GM12873 (cell line): ENCODE measurements at regions not wholly inside any gene's neighbourhood (a gene's known extent, or its start where the extent isn't known, plus 50 kb on each side); places are given as distances from the start of the nearest gene placed in this dataset.

Source experiments
- TF ChIP-seq, protein P1 (sequence below): IDR thresholded peaks from 2 replicates; pipeline ENCODE4 v1.5.1; 2012; ENCODE audit warnings: low read depth, mild to moderate bottlenecking, moderate library complexity, low read length, control low read depth; ENCODE audit not compliant: insufficient read depth; ENCODE audit errors: missing control alignments

DNA sequence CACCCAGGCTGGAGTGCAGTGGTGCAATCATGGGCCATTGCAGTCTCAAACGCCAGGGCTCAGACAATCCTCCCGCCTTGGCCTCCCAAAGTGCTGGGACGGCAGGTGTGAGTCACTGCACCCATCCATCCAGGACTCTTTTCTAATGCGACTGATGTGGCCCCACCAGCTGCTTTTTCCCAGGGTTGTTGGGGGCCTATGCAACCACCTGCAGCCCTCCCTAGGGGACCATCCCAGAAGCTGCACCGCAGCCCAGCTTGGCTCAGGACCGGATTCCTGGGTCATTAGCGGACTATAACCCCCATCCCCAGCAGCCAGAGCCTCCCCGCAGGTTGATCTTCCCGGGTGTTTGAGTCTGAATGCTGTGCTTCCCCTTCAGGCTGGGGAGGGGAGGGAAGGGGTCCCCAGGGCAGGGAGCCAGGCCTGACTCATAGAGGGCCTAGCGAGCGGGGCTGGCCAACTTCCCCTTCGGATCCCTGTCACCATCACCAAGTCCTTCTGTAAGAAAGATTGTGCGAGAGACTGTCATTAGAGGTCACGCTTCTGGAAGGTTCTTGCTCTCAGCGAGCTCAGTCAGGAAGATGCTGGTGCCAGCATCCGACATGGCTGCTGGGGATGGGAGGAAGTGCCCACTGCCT is 108.7 kb upstream of the ACTRT2 start:
- TF ChIP-seq, protein P1, sequence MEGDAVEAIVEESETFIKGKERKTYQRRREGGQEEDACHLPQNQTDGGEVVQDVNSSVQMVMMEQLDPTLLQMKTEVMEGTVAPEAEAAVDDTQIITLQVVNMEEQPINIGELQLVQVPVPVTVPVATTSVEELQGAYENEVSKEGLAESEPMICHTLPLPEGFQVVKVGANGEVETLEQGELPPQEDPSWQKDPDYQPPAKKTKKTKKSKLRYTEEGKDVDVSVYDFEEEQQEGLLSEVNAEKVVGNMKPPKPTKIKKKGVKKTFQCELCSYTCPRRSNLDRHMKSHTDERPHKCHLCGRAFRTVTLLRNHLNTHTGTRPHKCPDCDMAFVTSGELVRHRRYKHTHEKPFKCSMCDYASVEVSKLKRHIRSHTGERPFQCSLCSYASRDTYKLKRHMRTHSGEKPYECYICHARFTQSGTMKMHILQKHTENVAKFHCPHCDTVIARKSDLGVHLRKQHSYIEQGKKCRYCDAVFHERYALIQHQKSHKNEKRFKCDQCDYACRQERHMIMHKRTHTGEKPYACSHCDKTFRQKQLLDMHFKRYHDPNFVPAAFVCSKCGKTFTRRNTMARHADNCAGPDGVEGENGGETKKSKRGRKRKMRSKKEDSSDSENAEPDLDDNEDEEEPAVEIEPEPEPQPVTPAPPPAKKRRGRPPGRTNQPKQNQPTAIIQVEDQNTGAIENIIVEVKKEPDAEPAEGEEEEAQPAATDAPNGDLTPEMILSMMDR: no peak

DNA sequence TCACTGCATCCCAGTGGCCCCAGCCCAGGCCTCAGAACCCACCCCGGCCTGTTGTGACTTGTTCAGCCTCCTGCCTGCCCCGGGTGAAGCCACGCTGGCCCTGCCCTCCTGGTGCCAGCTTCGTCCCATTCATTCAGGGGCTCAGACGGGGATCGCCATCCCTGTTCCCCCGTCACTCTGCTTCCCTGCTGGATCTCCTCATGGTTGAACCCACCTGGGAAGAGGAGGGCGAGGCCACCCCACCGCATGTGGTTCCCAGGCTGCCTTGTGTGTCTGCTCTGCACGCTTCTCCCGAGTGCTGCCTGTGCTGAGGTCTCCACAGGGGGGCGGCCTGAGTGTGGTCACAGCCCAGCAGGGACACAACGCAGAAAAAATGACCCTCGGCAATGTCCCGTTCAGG is 108.2 kb upstream of the ACTRT2 start:
- TF ChIP-seq, protein P1: no peak

DNA sequence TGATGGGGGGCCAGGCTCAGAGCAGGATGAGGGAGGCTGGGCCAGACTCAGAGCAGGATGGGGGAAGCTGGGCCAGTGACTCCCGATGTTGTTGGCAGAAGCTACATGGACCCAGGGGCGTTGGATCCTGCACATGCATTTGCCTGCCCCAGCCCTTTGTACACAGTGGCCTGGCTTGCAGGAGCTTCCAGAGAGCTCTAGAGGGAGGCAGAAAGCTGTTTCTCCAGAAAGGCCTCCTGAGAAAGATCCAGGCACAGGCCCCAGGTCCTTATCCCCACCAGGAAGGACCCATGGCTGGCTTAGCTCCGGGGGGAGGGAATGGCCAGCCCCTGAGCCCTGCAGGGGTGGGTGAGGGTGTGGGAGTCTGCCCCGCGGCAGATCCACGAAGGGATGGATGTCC is 106.6 kb upstream of the ACTRT2 start:
- TF ChIP-seq, protein P1: no peak

DNA sequence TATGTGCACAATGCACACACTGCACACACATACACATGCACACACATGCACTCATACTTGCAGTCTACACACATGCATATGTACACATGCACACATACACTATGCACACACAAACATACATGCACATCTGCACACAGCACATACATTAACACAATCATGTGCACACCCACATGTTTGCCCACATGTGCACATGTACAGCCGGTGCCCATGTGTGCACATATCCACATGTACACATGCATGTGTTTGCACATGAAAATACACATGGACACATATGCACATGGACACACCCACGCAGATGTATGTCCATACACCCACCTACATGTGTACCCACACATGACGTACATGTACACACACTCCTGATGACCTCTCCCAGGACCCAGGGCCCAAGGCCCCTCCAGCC is 105.1 kb upstream of the ACTRT2 start:
- TF ChIP-seq, protein P1: no peak

DNA sequence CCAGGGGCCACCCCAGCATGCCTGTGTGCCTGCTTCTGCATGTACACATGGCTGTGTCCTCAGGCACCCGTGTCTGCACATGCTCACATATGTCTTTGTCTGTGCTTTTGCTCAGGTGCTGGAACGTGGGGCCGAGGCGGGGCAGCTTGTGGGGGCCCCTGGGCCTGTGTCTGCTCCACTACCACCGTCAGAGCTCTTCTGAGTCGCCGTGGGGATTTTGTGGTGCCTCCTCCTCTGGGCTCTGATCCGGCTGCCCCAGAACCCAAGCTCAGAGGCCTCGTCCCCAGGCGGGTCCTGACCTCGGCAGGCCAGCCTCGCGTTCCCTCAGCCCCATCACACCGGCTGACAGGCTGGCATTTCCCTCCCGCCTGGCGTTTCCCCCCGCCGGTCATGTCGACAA is 104.6 kb upstream of the ACTRT2 start:
- TF ChIP-seq, protein P1: no peak

DNA sequence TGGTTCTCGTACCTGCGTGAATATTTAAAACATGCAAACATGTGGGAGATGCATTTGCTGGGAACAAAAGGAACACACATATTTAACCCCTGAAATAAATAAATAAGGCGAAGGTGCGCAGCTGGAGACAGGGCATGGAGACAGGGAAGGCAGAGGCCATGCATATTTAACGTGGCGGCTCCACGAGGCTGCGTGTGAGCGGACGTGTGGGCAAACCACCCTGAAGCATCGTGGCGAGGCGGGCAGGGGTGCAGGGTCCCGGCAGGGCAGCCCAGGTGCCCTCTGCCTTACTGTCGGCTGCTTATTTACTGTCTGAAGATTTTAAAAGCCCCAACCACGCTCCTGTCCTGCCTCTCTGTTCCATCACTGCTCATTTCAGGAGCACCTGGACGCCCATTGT is 104.0 kb upstream of the ACTRT2 start:
- TF ChIP-seq, protein P1: no peak

DNA sequence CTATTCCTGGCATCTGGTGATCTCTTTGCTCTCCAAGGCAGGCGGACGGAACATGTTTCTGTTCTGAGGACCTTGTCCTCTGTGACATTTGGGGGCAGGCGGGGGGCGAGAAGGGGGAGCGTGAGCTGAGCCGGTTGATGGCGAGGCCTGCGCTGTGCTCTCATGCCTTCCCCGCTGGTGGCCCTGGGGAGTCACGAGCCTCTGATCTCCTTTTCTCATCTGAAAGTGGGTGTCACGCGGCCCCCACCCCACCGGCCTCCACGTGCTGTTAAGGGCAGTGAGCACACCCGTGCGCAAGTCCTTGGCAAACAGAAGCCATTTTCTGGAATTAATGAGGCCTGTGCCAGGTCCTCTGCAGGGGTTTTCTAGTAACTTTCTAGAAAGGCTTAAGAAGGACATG is 102.8 kb upstream of the ACTRT2 start:
- TF ChIP-seq, protein P1: no peak
